ENCODE measurements at regions not wholly inside any gene's neighbourhood (a gene's known extent, or its start where the extent isn't known, plus 50 kb on each side); places are given as distances from the start of the nearest gene placed in this dataset.

- TF ChIP-seq CTCF (IDR thresholded peaks at IDR 0.05; ENCODE audit: insufficient read depth, low read depth, low read length), result peak; percentile 22
- DNase-seq (ENCODE audit: low read depth), result no peak
- H3K4me3 ChIP-seq (ENCODE audit: low read depth, low read length), result no peak overlapping the region
These were observed 75.4 kb upstream of the ANKH start for GRCh38 chr5:14946815-14947620.

- H3K4me3 ChIP-seq (ENCODE audit: low read depth, low read length), result no peak overlapping the region
- TF ChIP-seq CTCF (IDR thresholded peaks at IDR 0.05; ENCODE audit: insufficient read depth, low read depth, low read length), result no peak
- no peak for DNase-seq (ENCODE audit: low read depth)
These were observed 73.9 kb upstream of the ANKH start for GRCh38 chr5:14945450-14945849.

GRCh38 chr5:14944996-14945395, 73.4 kb upstream of the ANKH start:
- TF ChIP-seq CTCF (IDR thresholded peaks at IDR 0.05; ENCODE audit: insufficient read depth, low read depth, low read length), result no peak
- no peak for DNase-seq (ENCODE audit: low read depth)
- H3K4me3 ChIP-seq (ENCODE audit: low read depth, low read length), result no peak overlapping the region

- TF ChIP-seq CTCF (IDR thresholded peaks at IDR 0.05; ENCODE audit: insufficient read depth, low read depth, low read length), result no peak
- H3K4me3 ChIP-seq (ENCODE audit: low read depth, low read length), result no peak overlapping the region
- DNase-seq (ENCODE audit: low read depth), result no peak
These were observed 72.8 kb upstream of the ANKH start for GRCh38 chr5:14944350-14944739.

GRCh38 chr5:14942212-14942611, 70.6 kb upstream of the ANKH start:
- no peak for TF ChIP-seq CTCF (IDR thresholded peaks at IDR 0.05; ENCODE audit: insufficient read depth, low read depth, low read length)
- H3K4me3 ChIP-seq (ENCODE audit: low read depth, low read length), result no peak overlapping the region
- no peak for DNase-seq (ENCODE audit: low read depth)

GRCh38 chr5:14937254-14937653, 65.7 kb upstream of the ANKH start:
- no peak for TF ChIP-seq CTCF (IDR thresholded peaks at IDR 0.05; ENCODE audit: insufficient read depth, low read depth, low read length)
- DNase-seq (ENCODE audit: low read depth), result no peak
- no peak overlapping the region for H3K4me3 ChIP-seq (ENCODE audit: low read depth, low read length)

GRCh38 chr5:14936588-14936987, 65.0 kb upstream of the ANKH start:
- TF ChIP-seq CTCF (IDR thresholded peaks at IDR 0.05; ENCODE audit: insufficient read depth, low read depth, low read length), result no peak
- DNase-seq (ENCODE audit: low read depth), result no peak
- H3K4me3 ChIP-seq (ENCODE audit: low read depth, low read length), result no peak overlapping the region

Measured in fibroblast of villous mesenchyme (primary cell).